ENCODE measurements at regions not wholly inside any gene's neighbourhood (a gene's known extent, or its start where the extent isn't known, plus 50 kb on each side); places are given as distances from the start of the nearest gene placed in this dataset.
"Not testable (repeated sequence)": the region's sequence is repeated elsewhere in the genome, so short reads cannot be mapped to it uniquely, and the experiment has no call there.

DNA sequence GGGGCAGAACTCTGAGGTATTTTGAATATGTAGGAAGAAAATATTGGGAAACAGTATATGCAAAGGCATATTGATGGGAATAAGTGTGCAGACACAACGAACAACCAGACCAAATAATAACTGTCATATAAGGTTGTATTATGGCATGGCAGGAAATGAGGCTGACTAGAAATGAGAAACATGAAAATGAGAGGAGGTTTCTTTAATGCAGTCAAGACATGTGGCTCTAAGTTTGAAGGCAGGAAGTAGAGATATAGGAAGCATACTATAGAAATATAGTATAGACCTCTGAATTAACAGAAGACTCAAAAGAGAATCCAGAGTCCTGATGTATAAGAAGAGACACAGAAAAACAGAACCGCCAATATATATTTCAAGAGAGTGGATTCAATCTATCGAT, 459.7 kb upstream of the PTCHD4 start:
- H3K27me3 Mint-ChIP-seq: no peaks in the 10 kb centered on the region
- DNase-seq: no peak
- H3K27ac Mint-ChIP-seq: no peak overlapping the region
- no peaks in the 10 kb centered on the region for H3K36me3 Mint-ChIP-seq (ENCODE audit: low read depth)
- POLR2A ChIA-PET: no interaction called here
- CTCF ChIA-PET: no interaction called here
- no peak overlapping the region for H3K4me3 Mint-ChIP-seq
- peaks cover 2% of the 10 kb centered on the region for H3K9me3 Mint-ChIP-seq
- H3K4me1 Mint-ChIP-seq: no peaks in the 10 kb centered on the region

DNA sequence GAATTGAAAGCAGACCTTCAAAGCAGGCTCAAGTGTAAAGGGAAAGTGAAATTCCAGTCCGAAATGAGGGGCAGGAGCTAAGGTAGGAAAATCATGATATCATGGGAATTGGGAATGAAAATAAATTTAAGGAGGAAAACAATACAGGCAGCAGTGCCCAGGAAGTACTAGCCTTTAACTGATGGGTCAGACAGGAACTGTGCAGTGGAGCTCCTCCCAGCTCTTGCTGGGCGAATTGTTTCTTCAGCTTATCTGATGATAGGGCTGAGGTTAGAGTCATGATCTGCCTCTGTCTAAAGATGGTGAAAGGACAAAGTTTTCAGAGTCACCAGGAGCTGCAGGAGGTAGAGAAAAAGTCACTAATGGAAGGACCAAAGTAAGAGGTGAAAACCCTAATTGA, 457.9 kb upstream of the PTCHD4 start:
- Mint-ChIP-seq H3K27ac (no peak overlapping the region), H3K9me3 (peaks cover 2% of the 10 kb centered on the region), H3K27me3 (no peaks in the 10 kb centered on the region), H3K4me1 (no peaks in the 10 kb centered on the region), H3K4me3 (no peak overlapping the region), H3K36me3 (ENCODE audit: low read depth) (no peaks in the 10 kb centered on the region)
- ChIA-PET CTCF (no interaction called here), POLR2A (no interaction called here)
- no peak for DNase-seq

DNA sequence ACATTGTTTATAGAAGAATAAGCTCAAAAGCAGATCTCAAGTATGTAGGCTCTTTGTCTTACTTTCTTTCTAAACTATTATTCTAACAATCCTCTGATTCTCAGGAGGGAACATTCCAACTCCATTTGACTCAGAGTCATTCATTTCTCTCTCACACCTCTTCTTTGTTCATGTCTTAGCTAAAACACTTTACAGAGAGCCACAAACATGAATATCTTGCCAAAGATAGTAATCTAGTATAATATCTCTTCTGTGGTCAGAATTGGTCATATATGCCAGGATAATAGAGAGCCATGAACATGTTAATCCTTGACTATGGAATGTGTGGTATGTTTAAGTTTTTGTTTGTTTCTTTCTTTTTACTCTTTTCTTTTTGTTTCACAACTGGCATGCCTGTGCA, 456.0 kb upstream of the PTCHD4 start:
- no peak overlapping the region for H3K27ac Mint-ChIP-seq
- H3K9me3 Mint-ChIP-seq: peaks cover 2% of the 10 kb centered on the region
- no peaks in the 10 kb centered on the region for H3K36me3 Mint-ChIP-seq (ENCODE audit: low read depth)
- H3K27me3 Mint-ChIP-seq: no peaks in the 10 kb centered on the region
- H3K4me3 Mint-ChIP-seq: no peak overlapping the region
- ChIA-PET POLR2A (no interaction called here), CTCF (no interaction called here)
- no peaks in the 10 kb centered on the region for H3K4me1 Mint-ChIP-seq
- no peak for DNase-seq

DNA sequence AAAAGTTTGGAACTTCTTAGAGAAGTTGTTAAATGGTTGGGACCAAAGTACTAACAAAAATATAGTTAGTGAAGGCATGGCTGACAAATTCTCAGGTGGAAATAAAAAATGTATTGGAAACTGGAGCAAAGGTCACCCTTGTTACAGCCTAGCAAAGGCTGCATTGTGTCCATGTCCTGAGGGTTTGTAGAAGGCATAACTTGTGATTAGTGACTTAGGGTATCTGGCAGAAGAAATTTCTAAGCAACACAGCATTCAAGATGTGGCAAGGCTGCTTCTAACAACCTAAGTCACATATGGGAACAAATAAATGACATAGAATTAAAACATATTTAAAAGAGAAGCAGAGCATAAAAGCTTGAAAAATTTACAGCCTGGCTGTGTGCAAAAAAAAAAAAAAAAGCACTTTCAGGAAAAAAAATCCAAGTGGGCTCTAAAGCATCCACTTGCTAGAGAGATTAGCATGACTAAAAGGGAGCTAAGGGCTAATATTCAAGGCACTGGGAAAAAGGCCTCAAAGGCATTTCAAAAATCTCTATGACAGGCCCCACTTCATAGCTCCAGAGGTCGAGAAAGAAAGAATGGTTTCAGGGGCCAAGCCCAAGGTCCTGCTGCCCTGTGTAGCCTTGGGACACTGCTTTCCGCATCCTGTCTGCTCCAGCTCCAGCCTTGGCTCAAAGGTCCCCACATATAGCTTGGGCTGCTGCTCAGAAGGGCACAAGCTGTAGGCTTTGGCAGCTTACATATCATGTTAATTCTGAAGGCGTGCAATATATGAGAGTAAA, 453.2 kb upstream of the PTCHD4 start:
- Mint-ChIP-seq H3K4me3 (no peak overlapping the region), H3K4me1 (no peaks in the 10 kb centered on the region), H3K36me3 (ENCODE audit: low read depth) (no peaks in the 10 kb centered on the region), H3K27me3 (no peaks in the 10 kb centered on the region), H3K9me3 (peaks cover 2% of the 10 kb centered on the region), H3K27ac (no peak overlapping the region)
- no peak for DNase-seq
- ChIA-PET CTCF (no interaction called here), POLR2A (no interaction called here)

DNA sequence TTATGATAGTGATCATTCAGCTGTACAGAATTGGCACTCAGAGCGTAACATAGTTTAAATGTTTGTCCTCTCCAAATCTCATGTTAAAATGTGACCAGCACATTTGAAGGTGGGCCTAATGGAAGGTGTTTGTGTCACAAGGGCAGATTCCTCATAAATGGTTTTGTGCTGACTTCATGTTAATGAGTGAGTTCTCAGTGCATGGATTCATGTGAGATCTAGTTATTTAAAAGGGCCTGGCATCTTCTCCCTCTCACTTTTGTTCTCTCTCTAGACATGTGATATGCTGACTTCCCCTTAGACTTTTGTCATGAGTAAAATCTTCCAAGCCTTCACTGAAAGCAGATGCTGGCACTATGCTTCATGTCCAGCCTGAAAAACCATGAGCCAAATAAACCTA, 452.4 kb upstream of the PTCHD4 start:
- Mint-ChIP-seq H3K27me3 (no peaks in the 10 kb centered on the region), H3K27ac (no peak overlapping the region), H3K4me3 (no peak overlapping the region), H3K9me3 (peaks cover 2% of the 10 kb centered on the region), H3K4me1 (no peaks in the 10 kb centered on the region), H3K36me3 (ENCODE audit: low read depth) (no peaks in the 10 kb centered on the region)
- no peak for DNase-seq
- POLR2A ChIA-PET: no interaction called here
- CTCF ChIA-PET: no interaction called here

DNA sequence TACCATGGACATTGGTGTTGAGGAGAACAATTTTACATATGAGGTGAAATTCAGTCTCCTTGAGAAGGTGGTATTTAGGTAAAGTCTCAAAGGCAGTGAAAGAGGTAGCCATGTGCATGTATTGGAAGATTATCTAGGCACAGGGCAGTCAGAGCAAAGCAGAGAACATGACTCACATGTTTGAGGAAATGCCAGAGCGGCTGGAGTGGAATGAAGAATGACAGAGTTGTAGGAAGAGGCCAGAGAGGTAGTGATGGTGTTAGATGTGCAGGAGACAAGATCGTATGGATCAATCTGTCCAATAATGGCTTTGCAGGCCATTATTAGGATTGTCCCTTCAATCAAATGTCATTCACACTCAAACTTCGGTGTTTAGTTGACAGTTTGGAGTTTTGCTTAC, 449.4 kb upstream of the PTCHD4 start:
- ChIA-PET POLR2A (no interaction called here), CTCF (no interaction called here)
- no peak overlapping the region for H3K27ac Mint-ChIP-seq
- no peak overlapping the region for H3K4me3 Mint-ChIP-seq
- H3K4me1 Mint-ChIP-seq: no peaks in the 10 kb centered on the region
- peaks cover 2% of the 10 kb centered on the region for H3K9me3 Mint-ChIP-seq
- no peaks in the 10 kb centered on the region for H3K27me3 Mint-ChIP-seq
- no peaks in the 10 kb centered on the region for H3K36me3 Mint-ChIP-seq (ENCODE audit: low read depth)
- no peak for DNase-seq

DNA sequence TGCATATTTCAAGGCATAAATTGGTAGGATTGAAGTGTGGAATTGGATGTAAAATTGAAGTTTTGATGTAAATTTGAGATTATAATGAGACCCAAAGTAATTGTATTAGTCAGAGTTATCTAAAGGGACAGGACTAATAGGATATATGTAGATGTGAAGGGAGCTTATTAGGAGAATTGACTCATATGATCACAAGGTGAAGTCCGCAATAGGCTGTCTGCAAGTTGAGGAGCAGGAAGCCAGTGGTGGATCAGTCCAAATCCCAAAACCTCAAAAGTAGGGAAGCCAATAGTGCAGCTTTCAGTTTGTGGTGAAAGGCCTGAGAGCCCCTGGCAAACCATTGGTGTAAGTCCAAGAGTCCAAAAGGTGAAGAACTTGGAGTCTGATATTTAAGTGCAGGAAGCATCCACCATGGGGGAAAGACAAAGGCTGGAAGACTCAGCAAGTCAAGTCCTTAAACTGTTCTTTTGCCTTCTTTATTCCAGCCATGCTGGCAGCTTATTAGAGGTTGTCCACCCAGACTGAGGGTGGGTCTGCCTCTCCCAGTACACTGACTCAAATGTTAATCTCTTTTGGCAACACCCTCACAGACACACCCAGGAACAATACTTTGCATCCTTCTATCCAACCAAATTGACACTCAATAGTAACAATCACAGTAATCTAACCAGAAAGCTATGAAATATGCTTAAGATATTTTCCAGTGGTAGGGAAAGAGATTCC, 442.6 kb upstream of the PTCHD4 start:
- ChIA-PET CTCF (no interaction called here), POLR2A (no interaction called here)
- Mint-ChIP-seq H3K36me3 (ENCODE audit: low read depth) (no peaks in the 10 kb centered on the region), H3K9me3 (peaks cover 4% of the 10 kb centered on the region), H3K27me3 (no peaks in the 10 kb centered on the region), H3K4me3 (no peak overlapping the region), H3K4me1 (no peaks in the 10 kb centered on the region), H3K27ac (no peak overlapping the region)
- DNase-seq: no peak

DNA sequence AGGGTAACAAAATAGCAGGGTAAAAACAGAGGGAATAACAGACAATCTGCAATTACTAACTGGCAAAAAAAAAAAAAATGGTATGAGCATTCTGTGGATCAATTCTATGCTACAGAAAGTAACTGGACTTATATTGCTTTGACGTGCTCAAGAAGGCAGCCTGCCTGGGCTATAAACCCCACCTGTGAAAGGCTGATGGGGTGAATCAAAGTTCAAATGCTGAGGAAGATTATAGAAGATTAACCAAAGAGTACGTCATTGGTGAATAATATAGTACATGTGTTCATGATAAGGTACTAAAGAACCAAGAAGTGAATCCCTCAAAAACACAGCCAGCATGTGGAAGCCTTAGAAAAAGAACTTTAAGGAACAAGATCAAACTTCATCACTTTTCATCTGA, 441.9 kb upstream of the PTCHD4 start:
- H3K36me3 Mint-ChIP-seq (ENCODE audit: low read depth): no peaks in the 10 kb centered on the region
- H3K9me3 Mint-ChIP-seq: peaks cover 4% of the 10 kb centered on the region
- DNase-seq: no peak
- no peak overlapping the region for H3K27ac Mint-ChIP-seq
- H3K4me1 Mint-ChIP-seq: no peaks in the 10 kb centered on the region
- no peaks in the 10 kb centered on the region for H3K27me3 Mint-ChIP-seq
- H3K4me3 Mint-ChIP-seq: no peak overlapping the region
- ChIA-PET POLR2A (no interaction called here), CTCF (no interaction called here)

DNA sequence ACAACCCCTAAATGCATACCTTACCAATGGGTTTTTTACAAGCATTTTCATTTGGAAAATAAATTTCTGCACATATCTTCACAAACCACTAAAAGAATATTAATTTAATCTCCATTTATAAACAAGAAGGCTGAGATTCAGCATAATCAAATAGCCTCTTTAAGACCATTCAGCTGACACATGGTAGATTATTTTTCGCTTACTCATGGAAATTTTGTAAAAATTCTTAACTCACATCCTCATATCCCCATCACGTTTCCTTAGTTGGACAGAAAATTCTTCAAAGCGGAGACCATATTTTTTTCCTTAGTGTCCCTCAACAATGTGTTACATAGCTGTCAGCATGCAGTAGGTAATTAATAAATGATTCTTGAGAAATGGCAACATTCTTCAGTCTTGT, 439.6 kb upstream of the PTCHD4 start:
- no peak for DNase-seq
- Mint-ChIP-seq H3K36me3 (ENCODE audit: low read depth) (no peaks in the 10 kb centered on the region), H3K9me3 (peaks cover 4% of the 10 kb centered on the region), H3K4me3 (no peak overlapping the region), H3K4me1 (no peaks in the 10 kb centered on the region), H3K27me3 (no peaks in the 10 kb centered on the region), H3K27ac (no peak overlapping the region)
- POLR2A ChIA-PET: no interaction called here
- CTCF ChIA-PET: no interaction called here

DNA sequence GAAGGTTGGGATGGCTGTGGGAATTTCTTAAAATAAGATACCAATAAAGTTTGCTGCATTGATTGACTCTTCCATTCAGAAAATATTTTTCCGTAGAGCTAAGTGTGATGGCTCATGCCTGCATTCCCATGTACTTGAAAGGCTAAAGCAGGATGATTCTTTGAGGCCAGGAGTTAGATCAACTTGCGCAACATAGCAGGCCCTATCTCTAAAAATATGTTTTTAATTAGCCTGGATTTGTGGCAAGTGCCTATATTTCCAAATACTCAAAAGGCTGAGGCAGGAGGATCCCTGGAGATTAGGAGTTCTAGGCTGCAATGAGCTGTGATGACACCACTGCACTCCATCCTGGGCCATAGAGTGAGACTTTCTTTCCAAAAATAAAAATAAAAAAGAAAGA, 431.2 kb upstream of the PTCHD4 start:
- Mint-ChIP-seq H3K9me3 (peaks cover 11% of the 10 kb centered on the region), H3K4me1 (no peaks in the 10 kb centered on the region), H3K36me3 (ENCODE audit: low read depth) (no peaks in the 10 kb centered on the region), H3K4me3 (no peak overlapping the region), H3K27me3 (no peaks in the 10 kb centered on the region), H3K27ac (no peak overlapping the region)
- ChIA-PET CTCF (no interaction called here), POLR2A (no interaction called here)
- no peak for DNase-seq

DNA sequence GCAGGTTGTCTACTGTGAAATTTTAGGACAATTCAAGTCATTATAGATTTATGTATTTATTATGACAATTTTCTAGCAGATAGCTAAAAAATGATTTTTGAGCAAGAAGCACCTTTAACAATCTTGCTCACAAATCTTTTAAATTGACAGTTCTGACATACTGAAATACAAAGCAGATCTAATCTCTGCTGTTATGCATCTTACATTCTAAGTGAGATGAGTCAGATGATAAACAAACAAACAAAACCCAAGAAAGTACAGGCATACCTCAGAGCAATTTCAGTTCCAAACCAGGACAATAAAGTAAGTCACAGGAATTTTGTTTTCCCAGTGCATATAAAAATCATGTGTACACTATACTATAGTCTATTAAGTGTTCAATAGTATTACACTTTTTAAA, 430.7 kb upstream of the PTCHD4 start:
- no peak overlapping the region for H3K27ac Mint-ChIP-seq
- H3K4me3 Mint-ChIP-seq: no peak overlapping the region
- ChIA-PET CTCF (no interaction called here), POLR2A (no interaction called here)
- peaks cover 11% of the 10 kb centered on the region for H3K9me3 Mint-ChIP-seq
- H3K27me3 Mint-ChIP-seq: no peaks in the 10 kb centered on the region
- no peaks in the 10 kb centered on the region for H3K4me1 Mint-ChIP-seq
- DNase-seq: no peak
- H3K36me3 Mint-ChIP-seq (ENCODE audit: low read depth): no peaks in the 10 kb centered on the region

DNA sequence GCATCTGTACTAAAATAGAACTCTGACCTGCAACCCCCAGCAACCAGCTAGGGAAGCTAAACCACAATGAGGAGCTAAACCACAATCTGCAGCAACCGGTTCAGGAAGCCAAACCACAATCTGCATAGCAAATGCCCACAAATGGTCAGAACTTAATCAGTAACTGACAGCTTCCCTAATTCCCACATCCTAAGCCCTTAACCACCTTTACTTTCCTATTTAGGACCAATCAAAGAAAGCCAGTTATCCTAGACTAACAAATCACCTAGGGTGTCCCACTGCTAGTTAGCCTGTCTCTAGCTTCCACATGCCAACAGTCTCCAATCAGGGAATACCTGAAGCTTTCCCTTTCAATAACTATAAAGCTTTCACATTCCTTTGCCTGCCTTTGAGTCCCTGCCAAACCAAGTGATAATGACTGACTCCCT, 424.6 kb upstream of the PTCHD4 start:
- Mint-ChIP-seq H3K36me3 (ENCODE audit: low read depth) (no peaks in the 10 kb centered on the region), H3K4me3 (no peak overlapping the region), H3K27ac (no peak overlapping the region), H3K27me3 (no peaks in the 10 kb centered on the region), H3K4me1 (no peaks in the 10 kb centered on the region), H3K9me3 (peaks cover 5% of the 10 kb centered on the region)
- POLR2A ChIA-PET: no interaction called here
- no peak for DNase-seq
- CTCF ChIA-PET: no interaction called here

DNA sequence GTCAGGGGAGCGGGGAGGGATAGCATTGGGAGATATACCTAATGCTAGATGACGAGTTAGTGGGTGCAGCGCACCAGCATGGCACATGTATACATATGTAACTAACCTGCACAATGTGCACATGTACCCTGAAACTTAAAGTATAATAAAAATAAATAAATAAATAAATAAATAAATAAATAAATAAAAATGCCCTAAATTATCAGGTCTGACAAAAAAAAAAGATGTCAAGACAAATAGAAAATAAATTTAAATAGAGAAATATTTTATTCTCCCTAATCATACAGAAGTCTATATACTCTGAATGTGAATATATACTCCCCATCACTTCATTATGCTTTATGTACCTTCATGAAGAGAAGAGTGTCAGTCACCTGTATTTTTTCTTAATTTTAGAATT, 420.0 kb upstream of the PTCHD4 start:
- H3K9me3 Mint-ChIP-seq; CTCF ChIA-PET; H3K27me3 Mint-ChIP-seq; POLR2A ChIA-PET; H3K4me3 Mint-ChIP-seq; DNase-seq; H3K36me3 Mint-ChIP-seq (ENCODE audit: low read depth); H3K27ac Mint-ChIP-seq; H3K4me1 Mint-ChIP-seq: not testable (repeated sequence)

DNA sequence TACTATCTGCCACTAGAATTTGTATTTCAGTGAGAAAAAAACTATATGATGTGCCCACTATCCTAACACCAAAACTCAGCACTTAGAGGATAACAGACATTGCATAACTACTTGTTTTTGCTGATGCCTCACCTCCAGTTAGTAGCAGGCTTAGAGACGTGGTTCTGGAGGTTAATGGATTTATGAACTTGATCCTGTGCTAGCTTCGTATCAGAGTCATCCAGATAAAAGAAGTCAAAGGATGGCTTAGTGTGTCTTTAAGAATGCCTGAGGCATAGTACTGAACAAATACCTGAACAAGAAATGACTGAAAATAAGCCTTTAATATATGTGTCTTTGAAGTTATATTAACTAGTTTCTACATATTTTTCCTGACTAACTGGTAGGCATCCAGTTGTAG, 414.9 kb upstream of the PTCHD4 start:
- ChIA-PET CTCF (no interaction called here), POLR2A (no interaction called here)
- Mint-ChIP-seq H3K9me3 (no peaks in the 10 kb centered on the region), H3K4me1 (no peaks in the 10 kb centered on the region), H3K36me3 (ENCODE audit: low read depth) (no peaks in the 10 kb centered on the region), H3K4me3 (no peak overlapping the region), H3K27ac (no peak overlapping the region), H3K27me3 (no peaks in the 10 kb centered on the region)
- DNase-seq: no peak

Measured in activated CD4-positive, alpha-beta memory T cell treated with anti-CD3 and anti-CD28 coated beads, Interleukin-2, amount 10 ng/mL, durations not matched to agents 7 days and 5 days (primary cell).